Right hindlimb (tissue), 1 donor: ENCODE measurements at regions not wholly inside any gene's neighbourhood (a gene's known extent, or its start where the extent isn't known, plus 50 kb on each side); places are given as distances from the start of the nearest gene placed in this dataset.

Experiments used
- DNase-seq: peaks from one replicate; pipeline ENCODE4 v3.0.0-alpha.2; 2018

DNA sequence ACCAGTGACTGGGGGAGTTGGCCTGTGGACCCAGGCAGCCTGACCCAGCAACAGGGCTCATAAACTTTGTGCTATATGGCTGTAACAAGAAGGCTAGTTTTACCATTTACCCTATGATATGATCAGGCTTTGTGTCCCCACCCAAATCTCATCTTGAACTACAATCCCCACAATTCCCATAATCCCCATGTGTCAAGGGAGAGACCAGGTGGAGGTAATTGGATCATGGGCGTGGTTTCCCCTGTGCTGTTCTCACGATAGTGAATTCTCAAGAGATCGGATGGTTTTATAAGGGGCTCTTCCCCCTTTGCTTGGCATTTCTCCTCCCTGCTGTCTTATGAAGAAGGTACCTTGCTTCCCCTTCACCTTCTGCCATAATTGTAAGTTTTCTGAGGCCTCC, 111.2 kb upstream of the NLRP1 start:
- DNase-seq = no peak

DNA sequence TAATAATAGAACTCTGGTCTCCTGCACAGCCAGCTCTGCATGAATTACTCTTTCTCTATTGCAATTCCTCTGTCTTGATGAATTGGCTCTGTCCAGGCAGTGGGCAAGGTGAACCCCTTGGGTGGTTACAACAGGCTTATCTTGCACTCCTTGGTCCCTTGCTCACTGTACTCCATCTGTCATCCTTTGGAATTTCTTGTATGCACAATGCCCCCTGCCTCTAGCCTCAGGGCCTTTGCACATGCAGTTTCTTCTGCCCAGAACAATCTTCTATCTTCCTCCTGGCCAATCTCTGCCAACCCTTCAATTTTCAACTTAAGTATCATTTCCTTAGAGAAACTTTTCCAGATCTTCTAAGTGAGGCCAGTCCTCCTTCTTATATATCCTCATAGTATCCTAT, 114.7 kb upstream of the NLRP1 start:
- no peak for DNase-seq

DNA sequence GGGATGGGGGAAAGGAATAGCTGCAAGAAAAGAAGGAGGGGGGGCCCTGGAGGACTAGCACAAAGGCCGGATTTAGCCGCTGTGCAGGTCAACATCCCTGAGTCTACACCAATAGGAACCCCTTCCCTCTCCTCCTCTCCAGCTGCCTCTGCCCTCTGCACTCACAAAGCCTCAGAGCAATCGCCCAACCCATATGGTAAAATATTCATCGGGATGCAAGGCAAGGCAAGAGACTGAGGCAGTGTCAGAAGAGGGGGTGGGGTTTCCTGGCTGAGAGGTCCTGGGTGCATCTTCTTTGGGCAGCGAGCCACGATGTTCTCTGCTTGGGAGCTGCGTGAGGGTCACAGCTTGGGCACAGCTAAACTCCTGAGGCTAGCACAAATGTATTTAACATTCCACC, 115.5 kb upstream of the NLRP1 start:
- DNase-seq = no peak

DNA sequence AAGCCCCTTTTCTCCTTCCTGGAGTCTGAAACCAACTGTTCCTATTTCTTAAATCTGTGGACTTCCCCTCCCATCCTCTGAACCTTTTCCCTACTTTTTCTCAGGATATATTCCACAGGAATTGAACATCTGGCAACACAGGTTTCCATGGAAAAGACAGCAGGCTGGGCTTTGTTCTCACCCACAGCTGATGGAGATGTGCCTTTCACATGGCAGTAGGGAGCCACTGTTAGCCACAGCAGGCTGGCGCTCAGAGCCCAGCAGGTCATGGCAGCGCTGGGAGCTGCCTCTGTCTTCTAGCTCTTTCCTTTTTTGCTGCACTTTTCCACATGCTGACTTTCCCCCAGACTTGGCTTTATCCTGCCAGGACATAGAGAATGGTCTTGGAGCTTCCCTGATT, 116.4 kb upstream of the NLRP1 start:
- DNase-seq = no peak

DNA sequence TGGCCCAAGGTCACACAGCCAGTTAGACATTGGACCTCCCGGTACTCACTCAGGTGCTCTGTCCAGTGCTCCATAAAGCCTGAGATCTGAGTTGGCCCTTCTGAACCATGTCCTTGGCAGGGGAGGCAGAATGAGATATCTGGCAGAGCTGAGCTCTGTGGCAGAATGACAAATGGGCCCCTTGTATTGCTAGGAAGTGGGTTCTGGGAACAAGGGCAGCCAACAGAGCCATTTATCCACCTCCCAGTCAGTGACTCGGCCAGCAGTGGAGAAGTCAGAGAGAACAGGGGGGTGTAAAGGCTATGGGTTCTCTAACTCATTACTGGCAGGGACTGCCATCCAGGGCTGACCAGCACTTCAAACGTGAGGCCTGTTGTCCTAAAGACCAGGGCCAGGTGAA, 117.1 kb upstream of the NLRP1 start:
- DNase-seq = no peak

DNA sequence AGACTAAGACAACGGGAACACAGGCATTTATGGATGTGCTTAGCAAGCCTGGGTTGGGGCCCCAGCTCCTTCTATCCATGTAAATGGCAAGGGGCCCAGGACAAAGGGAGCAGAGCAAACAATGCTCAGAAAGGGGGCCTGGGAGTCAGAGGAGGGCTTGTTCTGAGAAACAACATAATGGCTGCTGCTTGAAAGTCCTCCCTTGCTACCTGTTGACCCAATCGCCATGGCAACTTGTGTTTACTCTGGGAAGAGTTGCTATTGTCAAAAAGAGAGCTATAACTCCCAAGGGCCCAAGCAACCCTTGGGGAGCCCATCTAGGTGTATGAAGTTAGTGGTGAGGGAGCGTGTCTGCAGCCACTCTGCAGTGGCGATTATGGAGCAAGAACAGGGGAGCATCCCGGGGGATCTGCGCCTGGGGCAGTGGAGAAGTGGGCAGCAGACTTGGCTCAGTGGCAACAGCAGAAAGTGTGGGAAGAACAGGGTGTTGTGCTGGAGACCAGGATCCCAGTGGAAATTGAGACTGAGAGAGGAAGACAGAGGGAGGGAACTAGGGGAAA, 118.7 kb upstream of the NLRP1 start:
- no peak for DNase-seq

DNA sequence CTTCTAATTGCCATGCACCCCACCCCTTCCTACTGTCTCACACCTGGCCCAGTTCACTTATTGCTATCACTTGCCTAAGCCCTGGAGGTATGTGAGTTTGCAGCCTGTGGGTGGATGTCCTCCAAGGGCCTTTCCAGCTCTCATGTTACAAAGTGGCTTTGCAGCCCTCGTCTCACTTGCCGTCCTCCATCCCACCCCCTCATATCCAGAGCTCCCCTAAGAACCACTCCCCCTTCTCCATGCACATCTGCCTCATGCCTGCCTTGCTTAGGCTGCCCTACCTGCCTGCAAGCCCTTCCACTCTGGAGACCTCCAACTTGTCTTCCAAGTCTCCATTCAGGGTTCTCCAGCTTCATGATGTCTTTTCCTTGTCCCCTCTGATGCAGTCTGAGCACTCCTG, 119.4 kb upstream of the NLRP1 start:
- no peak for DNase-seq

DNA sequence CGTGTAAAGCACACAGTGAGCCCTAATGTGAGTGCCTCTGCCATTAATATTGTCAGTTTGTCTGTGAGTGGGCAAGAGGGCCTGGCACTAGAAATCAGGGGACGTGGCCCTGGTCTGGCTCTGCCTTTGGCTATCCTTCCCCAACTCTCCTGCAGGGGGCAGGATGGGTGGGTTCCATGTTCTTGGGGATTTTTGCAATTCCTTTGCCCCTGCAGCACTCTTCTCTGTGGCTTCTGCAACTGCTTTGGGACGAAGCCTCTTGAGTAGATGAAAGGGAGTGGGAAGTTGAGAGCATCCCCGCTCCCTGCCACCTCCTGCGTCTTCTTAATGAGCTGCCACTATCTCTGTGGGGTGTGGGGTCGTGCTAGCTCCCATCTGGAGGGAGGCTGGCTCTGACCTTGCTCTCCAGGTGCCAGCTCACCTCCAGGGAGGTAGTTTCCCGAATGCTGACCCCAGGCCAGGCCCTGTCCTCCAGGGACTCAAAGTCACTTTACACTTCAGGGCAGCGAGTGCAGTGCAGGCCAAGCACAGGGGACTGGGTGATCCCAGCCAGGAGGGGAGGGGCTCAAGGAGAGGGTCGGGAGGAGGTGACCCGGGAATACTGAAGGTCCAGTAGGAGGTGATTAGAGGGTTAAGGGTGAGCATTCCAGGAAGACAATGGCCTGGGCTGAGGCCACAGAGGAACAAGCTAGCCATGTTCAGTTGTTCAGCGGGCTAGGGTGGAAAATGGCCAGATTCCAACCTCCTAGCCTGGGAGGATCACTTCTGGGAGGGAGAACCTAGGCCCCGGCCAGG, 121.0 kb upstream of the NLRP1 start:
- DNase-seq = peak; percentile 30

DNA sequence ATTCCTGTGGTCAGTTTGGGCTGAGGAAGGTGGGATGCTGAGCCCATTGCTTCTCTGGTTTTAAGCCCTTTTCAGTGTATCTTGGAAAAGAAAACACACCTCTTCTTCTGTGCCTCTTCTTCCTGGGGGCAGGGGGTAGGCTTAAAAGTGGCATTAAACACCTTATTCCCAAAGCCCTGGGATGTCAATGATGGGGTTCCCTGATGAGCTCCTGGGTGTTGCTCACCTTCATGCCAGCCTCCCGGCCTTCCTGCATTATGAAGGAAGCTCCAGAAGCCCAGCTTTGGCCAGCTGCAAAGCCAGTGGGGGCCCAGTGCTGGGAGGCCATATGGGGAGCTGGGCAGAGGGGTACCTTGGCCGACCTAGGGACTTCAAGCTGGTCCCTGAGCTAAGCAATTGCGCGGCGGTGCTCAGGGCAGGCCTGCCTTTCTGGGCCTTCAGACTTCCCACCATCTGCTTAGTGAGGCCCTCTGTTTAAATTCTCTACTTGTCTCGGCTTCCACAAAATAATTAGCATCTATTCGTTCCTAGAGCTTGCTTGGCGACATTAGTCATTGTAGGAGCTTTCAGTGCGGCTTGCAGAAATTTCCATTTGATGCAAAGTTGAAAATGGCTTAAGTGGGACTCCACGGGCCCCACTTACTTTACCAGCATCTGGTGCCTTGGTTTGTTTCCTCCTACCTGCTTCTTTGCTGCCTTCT, 121.7 kb upstream of the NLRP1 start:
- no peak for DNase-seq

DNA sequence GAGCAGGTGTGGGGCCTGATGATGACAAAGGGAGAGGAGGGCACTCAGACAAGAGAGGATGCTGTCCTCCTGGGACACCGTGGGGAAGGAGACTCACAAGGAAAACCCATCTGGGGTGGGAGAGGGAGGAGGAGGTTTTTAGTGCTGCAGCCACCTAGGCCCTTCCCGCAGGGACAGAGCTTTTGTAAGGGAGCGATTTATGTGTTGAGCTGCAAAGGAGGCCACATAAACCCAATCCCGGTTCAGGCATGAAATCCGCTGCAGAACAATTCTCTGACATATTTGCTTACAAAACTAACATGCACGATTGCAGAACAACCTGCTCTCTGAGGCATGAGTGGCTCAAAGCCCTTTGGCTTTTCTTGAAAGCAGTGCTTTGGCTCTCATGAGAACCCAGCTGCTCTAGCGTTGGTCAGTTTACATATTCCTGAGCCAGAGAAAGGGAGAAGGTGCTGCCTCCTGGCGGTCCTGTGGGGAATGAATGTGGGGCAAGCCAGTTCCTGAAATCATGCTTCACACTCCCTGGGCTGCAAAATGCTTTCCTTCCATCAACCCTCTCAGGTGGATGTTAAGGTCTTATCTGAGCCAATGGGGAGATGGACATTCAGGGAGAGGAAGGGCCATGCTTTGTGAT, 122.4 kb upstream of the NLRP1 start:
- DNase-seq = peak; percentile 75

DNA sequence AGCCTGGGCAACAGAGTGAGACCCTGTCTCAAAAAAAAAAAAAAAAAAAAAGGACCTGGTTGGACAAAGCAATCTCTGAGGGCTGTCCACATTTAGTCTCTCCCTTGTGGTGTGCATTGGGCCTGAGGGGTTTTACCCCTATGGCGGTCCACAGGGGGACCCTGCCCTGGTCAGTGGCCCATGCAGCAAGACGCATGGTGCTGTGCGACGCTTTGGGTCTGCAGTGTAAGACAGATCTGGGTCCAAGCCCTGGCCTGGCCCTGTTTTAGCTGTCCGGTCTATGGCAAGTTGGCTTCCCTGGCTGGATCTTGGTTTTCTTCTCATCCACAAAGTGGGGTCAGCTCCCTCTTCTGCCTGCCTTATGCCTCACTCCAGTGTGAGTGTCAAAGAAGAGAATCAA, 123.2 kb upstream of the NLRP1 start:
- no peak for DNase-seq

DNA sequence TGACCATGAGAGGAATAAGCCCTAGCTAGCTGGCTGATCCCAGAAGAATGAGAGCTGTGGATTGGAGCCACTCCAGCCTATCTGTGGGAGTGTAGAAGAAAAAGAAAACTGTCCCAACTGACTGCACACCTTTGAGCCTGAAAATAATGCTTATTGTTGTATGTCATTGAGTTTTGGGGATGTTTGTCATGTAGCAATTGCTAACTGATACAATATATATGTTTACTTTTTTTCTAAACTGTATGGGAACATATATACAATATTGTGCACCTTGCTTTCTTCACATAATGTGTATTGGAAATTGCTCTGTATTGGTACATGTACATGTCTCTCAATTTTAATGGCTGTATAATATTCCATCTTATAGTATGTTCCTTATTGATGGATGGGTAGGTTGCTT, 124.0 kb upstream of the NLRP1 start:
- DNase-seq = no peak

DNA sequence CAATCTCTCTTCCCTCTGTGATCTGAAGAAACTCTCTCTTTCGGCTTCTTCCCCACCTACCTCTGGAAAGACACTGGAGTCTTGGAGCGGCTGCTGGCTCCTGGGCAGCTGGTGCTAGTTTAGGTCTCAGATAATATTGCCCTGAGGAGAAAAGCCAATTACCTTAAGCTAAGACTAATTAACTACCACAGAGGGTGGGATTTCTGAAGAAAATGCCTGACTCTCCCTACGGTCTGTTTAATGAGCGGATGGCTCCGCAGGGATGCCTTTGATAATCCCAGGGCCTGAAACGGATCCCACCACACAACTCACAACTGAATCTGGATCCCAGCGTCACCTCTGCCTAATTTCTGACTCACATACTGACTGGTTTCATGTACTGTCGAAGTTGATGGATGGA, 127.0 kb upstream of the NLRP1 start:
- no peak for DNase-seq

DNA sequence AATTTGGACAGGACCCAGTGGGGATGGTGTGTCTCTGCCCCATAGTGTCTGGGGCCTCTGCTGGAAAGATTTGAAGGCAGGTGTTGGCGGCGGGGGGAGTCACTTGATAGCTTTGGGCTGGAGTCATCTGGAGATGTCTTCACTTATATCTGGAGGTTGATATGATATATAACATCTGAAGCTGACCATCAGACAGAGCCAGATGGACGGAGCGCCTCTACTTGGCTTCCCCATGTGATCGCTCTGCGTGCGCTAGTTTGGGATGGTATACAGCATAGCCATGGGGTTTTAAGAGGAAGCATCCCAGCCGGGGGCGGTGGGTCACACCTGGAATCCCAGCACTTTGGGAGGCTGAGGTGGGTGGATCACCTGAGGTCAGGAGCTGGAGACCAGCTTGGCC, 130.7 kb upstream of the NLRP1 start:
- DNase-seq = no peak

DNA sequence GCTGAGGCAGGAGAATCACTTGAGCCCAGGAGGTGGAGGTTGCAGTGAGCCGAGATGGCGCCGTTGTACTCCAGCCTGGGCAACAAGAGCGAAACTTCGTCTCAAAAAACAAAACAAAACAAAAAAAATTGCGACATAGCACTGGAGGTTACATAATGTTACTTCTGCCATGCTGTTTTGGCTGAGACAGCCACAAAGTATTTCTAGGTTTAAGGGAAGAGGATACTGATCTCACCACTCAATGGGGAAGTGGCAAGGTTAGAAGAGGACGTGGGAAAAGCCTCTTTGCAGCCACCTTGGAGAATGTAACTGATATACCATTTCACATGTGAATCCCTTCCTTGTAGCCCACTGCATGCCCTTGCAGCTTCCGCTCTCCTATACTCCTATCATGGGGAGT, 131.2 kb upstream of the NLRP1 start:
- no peak for DNase-seq

DNA sequence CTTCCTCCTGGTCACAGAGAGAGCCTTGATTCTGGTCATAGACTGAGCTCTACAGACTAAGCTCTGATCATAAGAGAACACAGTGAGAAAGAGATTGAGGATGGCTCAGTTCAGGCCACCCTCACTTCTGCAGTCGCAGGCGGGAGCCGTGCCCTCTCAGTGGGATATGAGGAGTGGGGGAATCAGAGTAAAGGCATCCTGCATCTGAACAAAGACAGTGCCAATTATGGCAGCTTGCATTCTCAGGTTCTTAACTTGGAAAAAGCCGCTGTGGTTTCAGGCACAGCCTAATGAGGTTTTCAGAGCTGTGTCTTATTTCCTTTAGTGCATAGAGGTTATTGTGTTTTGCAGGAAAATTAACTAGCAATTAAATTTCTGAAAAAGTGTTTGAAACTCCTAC, 134.4 kb upstream of the NLRP1 start:
- no peak for DNase-seq

DNA sequence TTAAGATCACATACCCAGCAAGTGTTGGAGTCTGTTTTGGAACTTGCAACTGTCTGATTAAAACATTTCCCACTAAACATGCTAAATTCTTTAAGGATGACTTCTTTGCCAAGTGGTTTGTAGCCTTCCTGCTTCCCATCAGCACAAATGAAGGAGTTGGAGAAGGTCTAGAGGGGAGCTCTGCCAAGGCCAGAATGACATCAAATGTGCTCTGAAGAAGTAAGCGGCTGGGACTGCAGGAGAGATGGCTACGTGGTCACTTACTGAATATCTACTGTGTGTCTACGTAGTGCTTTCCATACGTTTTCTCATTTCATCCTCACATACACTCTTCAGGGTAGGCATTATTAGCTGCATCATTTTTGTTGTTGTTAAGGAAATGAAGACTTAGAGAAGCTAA, 135.7 kb upstream of the NLRP1 start:
- DNase-seq = no peak

DNA sequence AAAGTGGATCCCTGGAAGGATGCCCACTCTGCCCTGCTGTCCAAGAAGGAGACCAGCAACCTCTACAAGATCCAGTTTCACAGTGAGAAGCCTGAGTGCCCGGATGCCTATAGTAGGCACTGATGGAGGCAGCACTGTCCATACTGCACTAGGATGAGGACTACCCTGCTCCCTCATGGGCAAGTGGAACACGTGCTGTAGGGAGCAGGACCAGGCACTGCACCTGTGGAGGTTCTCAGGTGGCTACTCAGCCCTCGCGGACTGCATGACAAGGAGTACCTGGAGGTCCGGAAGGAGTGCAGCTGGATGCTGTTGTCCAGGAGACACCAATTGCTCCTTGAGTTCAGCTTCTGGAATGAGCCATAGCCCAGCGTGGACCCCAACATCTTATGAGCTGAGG, 146.1 kb upstream of the NLRP1 start:
- no peak for DNase-seq

DNA sequence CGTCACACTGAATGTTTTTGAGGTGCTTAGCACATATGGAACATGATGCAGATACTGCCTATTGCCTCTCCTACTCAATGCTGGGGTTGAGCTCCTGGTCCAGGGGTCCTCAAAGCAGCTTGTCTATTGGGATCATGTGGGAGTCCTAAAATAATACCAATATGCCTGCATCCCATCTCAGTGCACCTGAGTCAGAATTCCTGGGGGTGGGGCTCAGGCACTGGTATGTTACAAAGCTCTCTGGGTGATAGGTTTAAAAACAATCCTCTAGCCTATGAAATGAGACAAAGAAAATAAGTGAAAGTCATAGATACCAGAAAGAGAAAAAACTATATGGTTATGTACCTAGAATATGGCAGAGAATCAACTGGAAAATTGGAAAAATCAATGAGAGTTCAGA, 156.6 kb upstream of the NLRP1 start:
- DNase-seq = no peak

DNA sequence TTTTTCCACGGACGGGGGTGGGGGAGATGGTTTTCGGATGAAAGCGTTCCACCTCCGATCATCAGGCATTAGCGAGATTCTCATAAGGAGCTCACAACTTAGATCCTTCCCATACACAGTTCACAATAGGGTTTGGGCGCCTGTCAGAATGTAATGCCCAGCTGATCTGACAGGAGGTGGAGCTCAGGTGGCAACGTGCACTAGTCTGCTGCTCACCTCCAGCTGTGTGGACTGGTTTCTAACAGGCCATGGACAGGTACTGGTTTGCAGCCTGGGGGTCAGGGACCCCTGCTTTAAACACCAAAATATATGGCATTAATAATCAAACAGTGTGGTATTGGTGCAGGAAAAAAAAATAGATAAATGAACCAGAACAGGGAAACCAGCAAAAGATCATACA, 157.5 kb upstream of the NLRP1 start:
- DNase-seq = no peak

DNA sequence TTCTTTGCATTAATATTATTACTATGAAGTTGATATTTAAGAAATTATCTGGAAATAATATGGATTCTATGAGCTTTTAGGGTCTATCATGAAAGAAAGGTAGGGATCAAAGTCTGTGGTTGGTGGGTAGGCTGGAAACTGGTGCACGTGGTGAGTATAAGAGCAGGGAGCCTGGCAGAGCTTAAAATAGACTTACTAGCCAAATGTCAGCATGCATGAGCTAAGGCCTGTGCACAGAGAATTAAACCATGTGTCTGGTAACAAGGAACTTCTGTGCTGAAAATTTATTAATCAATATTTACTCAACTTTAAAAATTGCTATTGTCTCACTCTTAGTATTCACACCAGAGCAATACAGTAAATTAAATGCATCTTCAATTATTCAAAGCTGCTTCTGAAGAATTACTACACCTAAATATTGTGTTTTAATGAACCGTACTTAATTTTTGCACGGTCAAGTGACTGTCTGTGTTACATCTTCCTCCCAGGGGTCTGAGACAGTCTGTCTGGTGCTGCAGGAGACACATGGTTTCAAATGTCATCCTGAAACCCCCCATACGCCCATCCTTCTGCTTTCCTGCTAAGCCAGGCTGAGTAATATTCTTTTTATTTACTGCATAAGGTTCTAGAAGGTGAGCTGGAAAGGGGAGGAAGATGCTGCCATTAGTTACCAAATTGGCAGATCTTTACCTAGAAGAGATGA, 161.0 kb upstream of the NLRP1 start:
- no peak for DNase-seq

DNA sequence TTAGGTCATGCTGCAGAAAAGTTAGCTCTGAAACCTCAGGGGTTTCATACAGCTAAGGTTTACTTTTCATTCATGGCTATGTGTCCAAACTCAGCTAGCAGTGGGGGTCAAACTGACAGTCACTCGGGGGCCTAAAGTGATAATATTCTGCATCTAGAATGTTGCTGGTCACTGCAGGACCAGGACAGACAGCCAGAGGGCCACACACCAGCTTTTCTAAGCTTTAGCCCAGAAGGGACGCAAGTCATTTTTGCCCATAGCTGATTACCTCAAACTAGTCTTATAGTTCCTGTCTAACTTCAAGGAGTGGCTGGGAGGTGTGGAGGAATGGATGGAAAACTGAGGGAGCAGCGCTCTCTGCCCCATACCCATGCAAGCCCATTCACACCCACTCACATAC, 163.0 kb upstream of the NLRP1 start:
- no peak for DNase-seq

DNA sequence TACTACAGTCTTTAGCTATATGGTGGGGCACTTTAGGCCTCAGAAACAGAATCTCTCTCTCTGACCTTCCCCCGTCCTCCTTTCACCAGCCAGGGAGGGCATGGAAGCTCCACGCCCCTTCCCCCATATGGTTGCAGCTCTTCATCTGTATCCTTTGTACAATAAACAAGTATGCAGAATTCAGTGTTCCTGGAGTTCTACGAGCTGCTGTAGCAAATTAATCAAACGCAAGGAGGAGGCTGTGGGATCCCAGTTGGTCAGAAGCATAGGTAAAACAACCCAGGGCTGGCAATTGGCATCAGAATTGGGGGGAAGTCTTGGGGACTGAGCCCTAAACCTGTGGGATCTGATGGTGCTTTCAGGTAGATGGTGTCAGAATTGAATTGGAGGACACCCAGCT, 163.7 kb upstream of the NLRP1 start:
- no peak for DNase-seq
